ENCODE measurements at regions not wholly inside any gene's neighbourhood (a gene's known extent, or its start where the extent isn't known, plus 50 kb on each side); places are given as distances from the start of the nearest gene placed in this dataset.

GRCh38 chr16:86880316-86881117 lies 302.2 kb downstream of the FOXL1 start:
- Mint-ChIP-seq H3K4me3 (no peak overlapping the region), H3K36me3 (no peaks in the 10 kb centered on the region), H3K27me3 (ENCODE audit: low read depth in 2 of 2) (peaks cover 38 to 64% of the 10 kb centered on the region in 2 donors), H3K27ac (no peak overlapping the region), H3K4me1 (no peaks in the 10 kb centered on the region), H3K9me3 (no peaks in the 10 kb centered on the region)
- TF ChIP-seq CTCF (IDR thresholded peaks at IDR 0.05) = no peak
- H3K27ac ChIP-seq (ENCODE audit: low read length) = no peak overlapping the region
- intact Hi-C loops (cut with micrococcal nuclease) = no loop called here
- H3K4me1 ChIP-seq (ENCODE audit: control insufficient read depth, insufficient read depth, low read length) = no peaks in the 10 kb centered on the region
- ATAC-seq = no peak
- WGBS (ENCODE audit: insufficient coverage) = 85% methylated on average over 14 of the region's 14 CpGs
- no peaks in the 10 kb centered on the region for H3K36me3 ChIP-seq (ENCODE audit: control insufficient read depth, insufficient read depth, low read length)
- H3K9me3 ChIP-seq (ENCODE audit: control insufficient read depth, insufficient read depth, low read length) = no peaks in the 10 kb centered on the region
- no peak overlapping the region for H3K4me3 ChIP-seq (ENCODE audit: low read length)
- no peak for DNase-seq
- peaks cover 13% of the 10 kb centered on the region for H3K27me3 ChIP-seq (ENCODE audit: control insufficient read depth, insufficient read depth, low read length)

- DNase-seq = no peak
- Histone ChIP-seq H3K36me3 (ENCODE audit: control insufficient read depth, insufficient read depth, low read length) (no peaks in the 10 kb centered on the region), H3K4me1 (ENCODE audit: control insufficient read depth, insufficient read depth, low read length) (no peaks in the 10 kb centered on the region), H3K9me3 (ENCODE audit: control insufficient read depth, insufficient read depth, low read length) (no peaks in the 10 kb centered on the region), H3K4me3 (ENCODE audit: low read length) (no peak overlapping the region), H3K27me3 (ENCODE audit: control insufficient read depth, insufficient read depth, low read length) (peaks cover 13% of the 10 kb centered on the region), H3K27ac (ENCODE audit: low read length) (no peak overlapping the region)
- Mint-ChIP-seq H3K27me3 (ENCODE audit: low read depth in 2 of 2) (peaks cover 33 to 58% of the 10 kb centered on the region in 2 donors), H3K4me3 (no peak overlapping the region), H3K9me3 (no peaks in the 10 kb centered on the region), H3K27ac (no peak overlapping the region), H3K4me1 (no peaks in the 10 kb centered on the region), H3K36me3 (no peaks in the 10 kb centered on the region)
- no peak for TF ChIP-seq CTCF (IDR thresholded peaks at IDR 0.05)
- WGBS (ENCODE audit: insufficient coverage) = 88% methylated on average over 10 of the region's 12 CpGs
- intact Hi-C loops (cut with micrococcal nuclease) = no loop called here
- no peak for ATAC-seq
These were observed 302.8 kb downstream of the FOXL1 start for GRCh38 chr16:86881118-86881510.

- Mint-ChIP-seq H3K4me1 (no peaks in the 10 kb centered on the region), H3K4me3 (no peak overlapping the region), H3K27me3 (ENCODE audit: low read depth in 2 of 2) (peaks cover 31 to 51% of the 10 kb centered on the region in 2 donors), H3K36me3 (no peaks in the 10 kb centered on the region), H3K9me3 (no peaks in the 10 kb centered on the region), H3K27ac (no peak overlapping the region)
- DNase-seq = no peak
- Histone ChIP-seq H3K27ac (ENCODE audit: low read length) (no peak overlapping the region), H3K36me3 (ENCODE audit: control insufficient read depth, insufficient read depth, low read length) (no peaks in the 10 kb centered on the region), H3K27me3 (ENCODE audit: control insufficient read depth, insufficient read depth, low read length) (peaks cover 13% of the 10 kb centered on the region), H3K4me3 (ENCODE audit: low read length) (no peak overlapping the region), H3K9me3 (ENCODE audit: control insufficient read depth, insufficient read depth, low read length) (no peaks in the 10 kb centered on the region), H3K4me1 (ENCODE audit: control insufficient read depth, insufficient read depth, low read length) (no peaks in the 10 kb centered on the region)
- no peak for TF ChIP-seq CTCF (IDR thresholded peaks at IDR 0.05)
- 86% methylated on average over 15 of the region's 15 CpGs for WGBS (ENCODE audit: insufficient coverage)
- no peak for ATAC-seq
- intact Hi-C loops (cut with micrococcal nuclease) = no loop called here
These were observed 303.5 kb downstream of the FOXL1 start for GRCh38 chr16:86881861-86882273.

All from natural killer cell (primary cell).